Liver (tissue), 8 donors: ENCODE measurements at regions not wholly inside any gene's neighbourhood (a gene's known extent, or its start where the extent isn't known, plus 50 kb on each side); places are given as distances from the start of the nearest gene placed in this dataset.

Experiments
- DNase-seq: peaks from one replicate; pipeline ENCODE4 v3.0.0-alpha.2; 2017; ENCODE audit warnings: low spot score
- H3K27ac ChIP-seq, 2 donors: one replicate each; pipeline ENCODE4 v1.7.0; 2013; ENCODE audit warnings: inconsistent platforms in 2 of 2, low read length in 2 of 2, control low read depth in 1 of 2, low read depth in 1 of 2, mild to moderate bottlenecking in 1 of 2
- H3K27me3 ChIP-seq, 4 donors: one replicate each; pipeline versions ENCODE4 v1.6.1 to v1.7.0; 2013; ENCODE audit warnings: low read length in 3 of 4, inconsistent platforms in 1 of 4, mild to moderate bottlenecking in 1 of 4, moderate library complexity in 1 of 4; ENCODE audit not compliant: control insufficient read depth in 4 of 4, insufficient read depth in 4 of 4
- H3K36me3 ChIP-seq, 4 donors: one replicate each; pipeline versions ENCODE4 v1.6.1 to v1.7.0; 2013; ENCODE audit warnings: low read length in 3 of 4, mild to moderate bottlenecking in 3 of 4, low read depth in 1 of 4, moderate library complexity in 1 of 4; ENCODE audit not compliant: control insufficient read depth in 4 of 4, insufficient read depth in 3 of 4
- H3K4me1 ChIP-seq, 4 donors: one replicate each; pipeline versions ENCODE4 v1.6.1 to v1.7.0; 2013; ENCODE audit warnings: low read length in 3 of 4, mild to moderate bottlenecking in 3 of 4, moderate library complexity in 1 of 4; ENCODE audit not compliant: control insufficient read depth in 4 of 4, insufficient read depth in 4 of 4
- H3K4me3 ChIP-seq, 3 donors: one replicate each; pipeline versions ENCODE4 v1.6.1 to v1.7.0; 2013; ENCODE audit warnings: low read length in 3 of 3, control low read depth in 1 of 3, low read depth in 1 of 3, mild to moderate bottlenecking in 1 of 3
- H3K9ac ChIP-seq, 2 donors: one replicate each; pipeline ENCODE4 v1.7.0; 2013; ENCODE audit warnings: low read length in 2 of 2, mild to moderate bottlenecking in 2 of 2, moderate library complexity in 2 of 2, control low read depth in 1 of 2, low read depth in 1 of 2
- H3K9me3 ChIP-seq, 4 donors: one replicate each; pipeline versions ENCODE4 v1.6.1 to v1.7.0; 2013; ENCODE audit warnings: low read length in 3 of 4; ENCODE audit not compliant: control insufficient read depth in 4 of 4
- EGR1 ChIP-seq, 2 donors: IDR thresholded peaks; 2 replicates each; pipeline ENCODE4 v1.6.1; 2016 to 2018; ENCODE audit warnings: antibody characterized with exemption in 2 of 2, low read depth in 2 of 2
- FOXA1 ChIP-seq: IDR thresholded peaks from 2 replicates; pipeline ENCODE4 v1.6.1; 2016; ENCODE audit warnings: antibody characterized with exemption
- FOXA2 ChIP-seq: IDR thresholded peaks from 2 replicates; pipeline ENCODE4 v1.6.1; 2016; ENCODE audit warnings: antibody characterized with exemption
- GABPA ChIP-seq, 2 donors: IDR thresholded peaks in 1 of 2; conservative IDR thresholded peaks in 1 of 2; 2 replicates each; pipeline ENCODE4 v1.6.1; 2016; ENCODE audit warnings: antibody characterized with exemption in 2 of 2, mild to moderate bottlenecking in 1 of 2, moderate library complexity in 1 of 2
- HNF4A ChIP-seq, 2 donors: conservative IDR thresholded peaks; 2 replicates each; pipeline ENCODE4 v1.6.1; 2016; ENCODE audit warnings: antibody characterized with exemption in 2 of 2, mild to moderate bottlenecking in 2 of 2
- HNF4G ChIP-seq: IDR thresholded peaks from 2 replicates; pipeline ENCODE4 v1.6.1; 2016; ENCODE audit warnings: antibody characterized with exemption
- JUND ChIP-seq, 2 donors: IDR thresholded peaks; 2 replicates each; pipeline ENCODE4 v1.6.1; 2016; ENCODE audit warnings: antibody characterized with exemption in 2 of 2
- NR2F2 ChIP-seq: IDR thresholded peaks from 2 replicates; pipeline ENCODE4 v1.6.1; 2016; ENCODE audit warnings: antibody characterized with exemption
- RAD21 ChIP-seq, 2 donors: IDR thresholded peaks; 2 replicates each; pipeline ENCODE4 v1.6.1; 2016; ENCODE audit warnings: antibody characterized with exemption in 2 of 2, mild to moderate bottlenecking in 2 of 2
- RXRA ChIP-seq, 2 donors: IDR thresholded peaks; 2 replicates each; pipeline ENCODE4 v1.6.1; 2017 to 2018; ENCODE audit warnings: antibody characterized with exemption in 2 of 2, mild to moderate bottlenecking in 1 of 2
- SP1 ChIP-seq: IDR thresholded peaks from 2 replicates; pipeline ENCODE4 v1.6.1; 2018; ENCODE audit warnings: antibody characterized with exemption, mild to moderate bottlenecking
- TAF1 ChIP-seq: conservative IDR thresholded peaks from 2 replicates; pipeline ENCODE4 v1.6.1; 2016; ENCODE audit warnings: antibody characterized with exemption, mild to moderate bottlenecking
- YY1 ChIP-seq: IDR thresholded peaks from 2 replicates; pipeline ENCODE4 v1.6.1; 2016; ENCODE audit warnings: antibody characterized with exemption, mild to moderate bottlenecking
- WGBS: extraction: QIAGEN DNeasy Blood & Tissue Kit; methylation state at CpG from one replicate; pipeline ENCODE4 v1.1.7; 2013; 5-methylcytosine and 5-hydroxymethylcytosine counted together
- TF ChIP-seq, protein P1 (sequence below): IDR thresholded peaks from 2 replicates; pipeline ENCODE4 v1.6.1; 2016; ENCODE audit warnings: antibody characterized with exemption
- TF ChIP-seq, protein P2 (sequence below): fragments of 150-350 bp; IDR thresholded peaks from 2 replicates; pipeline ENCODE4 v1.5.1; 2017; ENCODE audit warnings: improper control_type of control experiment, low read depth, low read length; ENCODE audit not compliant: missing input control
- TF ChIP-seq, protein P3 (sequence below): IDR thresholded peaks from 2 replicates; pipeline ENCODE4 v1.6.1; 2016; ENCODE audit warnings: antibody characterized with exemption, mild to moderate bottlenecking
- TF ChIP-seq, protein P4 (sequence below): IDR thresholded peaks from 2 replicates; pipeline ENCODE4 v1.6.1; 2016; ENCODE audit warnings: antibody characterized with exemption
- TF ChIP-seq, protein P5 (sequence below): IDR thresholded peaks from 2 replicates; pipeline ENCODE4 v1.6.1; 2016; ENCODE audit warnings: antibody characterized with exemption
- donor health status: healthy.
- donor health status: healthy.
- donor health status: healthy.
- donor health status: healthy.
- donor health status: healthy.

DNA sequence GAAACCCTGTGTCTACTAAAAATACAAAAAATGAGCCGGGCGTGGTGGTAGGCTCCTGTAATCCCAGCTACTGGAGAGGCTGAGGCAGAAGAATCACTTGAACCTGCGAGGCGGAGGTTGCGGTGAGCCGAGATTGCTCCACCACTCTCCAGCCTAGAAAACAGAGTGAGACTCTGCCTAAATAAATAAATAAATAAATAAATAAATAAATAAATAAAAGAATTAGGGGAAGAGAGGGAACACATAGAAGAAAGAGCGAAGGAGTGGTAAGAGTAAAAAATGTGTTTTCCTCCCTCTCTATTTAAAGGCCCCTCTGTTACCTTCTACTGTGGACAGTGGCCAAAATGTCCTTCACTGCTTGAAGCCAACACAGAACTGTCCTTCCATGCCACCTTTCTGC is 103.9 kb upstream of the SOX21 start:
- TF ChIP-seq YY1: no peak
- TF ChIP-seq, protein P1, sequence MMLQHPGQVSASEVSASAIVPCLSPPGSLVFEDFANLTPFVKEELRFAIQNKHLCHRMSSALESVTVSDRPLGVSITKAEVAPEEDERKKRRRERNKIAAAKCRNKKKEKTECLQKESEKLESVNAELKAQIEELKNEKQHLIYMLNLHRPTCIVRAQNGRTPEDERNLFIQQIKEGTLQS: no peak
- TF ChIP-seq, protein P2, sequence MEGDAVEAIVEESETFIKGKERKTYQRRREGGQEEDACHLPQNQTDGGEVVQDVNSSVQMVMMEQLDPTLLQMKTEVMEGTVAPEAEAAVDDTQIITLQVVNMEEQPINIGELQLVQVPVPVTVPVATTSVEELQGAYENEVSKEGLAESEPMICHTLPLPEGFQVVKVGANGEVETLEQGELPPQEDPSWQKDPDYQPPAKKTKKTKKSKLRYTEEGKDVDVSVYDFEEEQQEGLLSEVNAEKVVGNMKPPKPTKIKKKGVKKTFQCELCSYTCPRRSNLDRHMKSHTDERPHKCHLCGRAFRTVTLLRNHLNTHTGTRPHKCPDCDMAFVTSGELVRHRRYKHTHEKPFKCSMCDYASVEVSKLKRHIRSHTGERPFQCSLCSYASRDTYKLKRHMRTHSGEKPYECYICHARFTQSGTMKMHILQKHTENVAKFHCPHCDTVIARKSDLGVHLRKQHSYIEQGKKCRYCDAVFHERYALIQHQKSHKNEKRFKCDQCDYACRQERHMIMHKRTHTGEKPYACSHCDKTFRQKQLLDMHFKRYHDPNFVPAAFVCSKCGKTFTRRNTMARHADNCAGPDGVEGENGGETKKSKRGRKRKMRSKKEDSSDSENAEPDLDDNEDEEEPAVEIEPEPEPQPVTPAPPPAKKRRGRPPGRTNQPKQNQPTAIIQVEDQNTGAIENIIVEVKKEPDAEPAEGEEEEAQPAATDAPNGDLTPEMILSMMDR: no peak
- TF ChIP-seq, protein P3, sequence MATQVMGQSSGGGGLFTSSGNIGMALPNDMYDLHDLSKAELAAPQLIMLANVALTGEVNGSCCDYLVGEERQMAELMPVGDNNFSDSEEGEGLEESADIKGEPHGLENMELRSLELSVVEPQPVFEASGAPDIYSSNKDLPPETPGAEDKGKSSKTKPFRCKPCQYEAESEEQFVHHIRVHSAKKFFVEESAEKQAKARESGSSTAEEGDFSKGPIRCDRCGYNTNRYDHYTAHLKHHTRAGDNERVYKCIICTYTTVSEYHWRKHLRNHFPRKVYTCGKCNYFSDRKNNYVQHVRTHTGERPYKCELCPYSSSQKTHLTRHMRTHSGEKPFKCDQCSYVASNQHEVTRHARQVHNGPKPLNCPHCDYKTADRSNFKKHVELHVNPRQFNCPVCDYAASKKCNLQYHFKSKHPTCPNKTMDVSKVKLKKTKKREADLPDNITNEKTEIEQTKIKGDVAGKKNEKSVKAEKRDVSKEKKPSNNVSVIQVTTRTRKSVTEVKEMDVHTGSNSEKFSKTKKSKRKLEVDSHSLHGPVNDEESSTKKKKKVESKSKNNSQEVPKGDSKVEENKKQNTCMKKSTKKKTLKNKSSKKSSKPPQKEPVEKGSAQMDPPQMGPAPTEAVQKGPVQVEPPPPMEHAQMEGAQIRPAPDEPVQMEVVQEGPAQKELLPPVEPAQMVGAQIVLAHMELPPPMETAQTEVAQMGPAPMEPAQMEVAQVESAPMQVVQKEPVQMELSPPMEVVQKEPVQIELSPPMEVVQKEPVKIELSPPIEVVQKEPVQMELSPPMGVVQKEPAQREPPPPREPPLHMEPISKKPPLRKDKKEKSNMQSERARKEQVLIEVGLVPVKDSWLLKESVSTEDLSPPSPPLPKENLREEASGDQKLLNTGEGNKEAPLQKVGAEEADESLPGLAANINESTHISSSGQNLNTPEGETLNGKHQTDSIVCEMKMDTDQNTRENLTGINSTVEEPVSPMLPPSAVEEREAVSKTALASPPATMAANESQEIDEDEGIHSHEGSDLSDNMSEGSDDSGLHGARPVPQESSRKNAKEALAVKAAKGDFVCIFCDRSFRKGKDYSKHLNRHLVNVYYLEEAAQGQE: no peak
- no peak for TF ChIP-seq NR2F2
- TF ChIP-seq, protein P4, sequence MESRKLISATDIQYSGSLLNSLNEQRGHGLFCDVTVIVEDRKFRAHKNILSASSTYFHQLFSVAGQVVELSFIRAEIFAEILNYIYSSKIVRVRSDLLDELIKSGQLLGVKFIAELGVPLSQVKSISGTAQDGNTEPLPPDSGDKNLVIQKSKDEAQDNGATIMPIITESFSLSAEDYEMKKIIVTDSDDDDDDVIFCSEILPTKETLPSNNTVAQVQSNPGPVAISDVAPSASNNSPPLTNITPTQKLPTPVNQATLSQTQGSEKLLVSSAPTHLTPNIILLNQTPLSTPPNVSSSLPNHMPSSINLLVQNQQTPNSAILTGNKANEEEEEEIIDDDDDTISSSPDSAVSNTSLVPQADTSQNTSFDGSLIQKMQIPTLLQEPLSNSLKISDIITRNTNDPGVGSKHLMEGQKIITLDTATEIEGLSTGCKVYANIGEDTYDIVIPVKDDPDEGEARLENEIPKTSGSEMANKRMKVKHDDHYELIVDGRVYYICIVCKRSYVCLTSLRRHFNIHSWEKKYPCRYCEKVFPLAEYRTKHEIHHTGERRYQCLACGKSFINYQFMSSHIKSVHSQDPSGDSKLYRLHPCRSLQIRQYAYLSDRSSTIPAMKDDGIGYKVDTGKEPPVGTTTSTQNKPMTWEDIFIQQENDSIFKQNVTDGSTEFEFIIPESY: no peak
- TF ChIP-seq GABPA (IDR thresholded peaks at IDR 0.05 in 1 of 2, conservative IDR thresholded peaks at IDR 0.05 in 1 of 2): no peak
- no peak for TF ChIP-seq RAD21 (IDR thresholded peaks at IDR 0.05)
- no peak for TF ChIP-seq FOXA1
- TF ChIP-seq EGR1 (IDR thresholded peaks at IDR 0.05; ENCODE audit: low read depth in 2 of 2): no peak
- TF ChIP-seq JUND (IDR thresholded peaks at IDR 0.05): no peak
- no peak for TF ChIP-seq HNF4G
- TF ChIP-seq TAF1: no peak
- no peak for TF ChIP-seq HNF4A (conservative IDR thresholded peaks at IDR 0.05)
- TF ChIP-seq RXRA (IDR thresholded peaks at IDR 0.05): no peak
- no peak for TF ChIP-seq SP1
- WGBS: 97% methylated on average over 7 of the region's 7 CpGs
- Histone ChIP-seq H3K36me3 (no peaks in the 10 kb centered on the region), H3K9me3 (no peaks in the 10 kb centered on the region), H3K4me3 (no peak overlapping the region), H3K27me3 (no peaks in the 10 kb centered on the region), H3K27ac (no peak overlapping the region), H3K9ac (no peak overlapping the region), H3K4me1 (no peaks in the 10 kb centered on the region)
- no peak for DNase-seq

DNA sequence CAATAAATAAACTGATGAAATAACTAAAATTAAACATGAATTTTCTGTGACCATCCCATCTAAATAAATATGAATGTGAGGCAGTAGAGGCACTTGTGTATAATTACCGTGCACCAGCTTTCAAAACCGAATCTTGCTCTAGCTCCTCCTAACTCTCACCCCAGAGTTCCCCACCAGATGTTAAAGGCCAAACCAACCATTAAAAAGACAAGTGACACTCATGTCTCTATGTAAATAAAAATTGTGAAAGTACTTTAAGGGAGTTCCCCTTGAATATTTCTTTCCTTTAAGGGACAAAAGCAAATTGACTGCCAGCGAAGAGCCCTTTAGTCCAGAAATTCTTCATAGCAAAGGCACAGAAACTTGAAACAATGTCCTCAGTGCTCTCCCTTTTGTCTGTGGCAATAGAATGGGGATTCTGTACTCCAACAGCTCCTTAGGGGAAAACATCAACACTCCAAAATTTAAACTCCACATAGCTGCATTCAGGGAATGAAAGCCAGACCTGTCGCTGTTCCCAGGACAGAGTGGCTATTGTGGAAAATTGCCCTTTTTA is 101.7 kb upstream of the SOX21 start:
- no peaks in the 10 kb centered on the region for H3K27me3 ChIP-seq
- H3K9me3 ChIP-seq: no peaks in the 10 kb centered on the region
- no peak overlapping the region for H3K27ac ChIP-seq
- H3K4me3 ChIP-seq: no peak overlapping the region
- no peak overlapping the region for H3K9ac ChIP-seq
- no peaks in the 10 kb centered on the region for H3K36me3 ChIP-seq
- no peaks in the 10 kb centered on the region for H3K4me1 ChIP-seq
- DNase-seq: no peak
- WGBS: 91% methylated on average over 4 of the region's 4 CpGs
- TF ChIP-seq FOXA2 (no peak), FOXA1 (no peak)
- TF ChIP-seq, protein P5, sequence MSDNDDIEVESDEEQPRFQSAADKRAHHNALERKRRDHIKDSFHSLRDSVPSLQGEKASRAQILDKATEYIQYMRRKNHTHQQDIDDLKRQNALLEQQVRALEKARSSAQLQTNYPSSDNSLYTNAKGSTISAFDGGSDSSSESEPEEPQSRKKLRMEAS: no peak
- TF ChIP-seq, protein P1: no peak
